Psoas muscle (tissue), 7 donors: ENCODE measurements at regions not wholly inside any gene's neighbourhood (a gene's known extent, or its start where the extent isn't known, plus 50 kb on each side); places are given as distances from the start of the nearest gene placed in this dataset.

Source experiments
- ATAC-seq, 4 donors: fragments of 200-7000 bp; cut with Tn5 transposase; one replicate each; pipeline ENCODE4 v1.9.1; 2020; ENCODE audit warnings: moderate library complexity in 3 of 4, mild to moderate bottlenecking in 2 of 4
- DNase-seq, 2 donors: peaks; one replicate each; pipeline ENCODE4 v3.0.0-alpha.2; 2020
- H3K27ac ChIP-seq: fragments of 200-600 bp; one replicate; pipeline ENCODE4 v1.8.0; 2022
- H3K27me3 ChIP-seq, 3 donors: fragments of 200-600 bp in 1 of 3; one replicate each; pipeline versions ENCODE4 v1.6.1 to v1.8.0; 2013 to 2022; ENCODE audit warnings: low read length in 2 of 3, mild to moderate bottlenecking in 2 of 3, moderate library complexity in 1 of 3; ENCODE audit not compliant: insufficient read depth in 3 of 3
- H3K36me3 ChIP-seq, 2 donors: fragments of 200-600 bp in 1 of 2; one replicate each; pipeline versions ENCODE4 v1.6.1 to v1.8.0; 2013 to 2022; ENCODE audit warnings: low read depth in 1 of 2, mild to moderate bottlenecking in 1 of 2, moderate library complexity in 1 of 2; ENCODE audit not compliant: insufficient read depth in 1 of 2
- H3K4me1 ChIP-seq: fragments of 200-600 bp; one replicate; pipeline ENCODE4 v1.8.0; 2022
- H3K4me3 ChIP-seq: fragments of 200-600 bp; one replicate; pipeline ENCODE4 v1.8.0; 2022; ENCODE audit warnings: mild to moderate bottlenecking
- H3K9me3 ChIP-seq: fragments of 200-600 bp; one replicate; pipeline ENCODE4 v1.8.0; 2022
- WGBS, 3 donors: extraction: QIAGEN DNeasy Blood & Tissue Kit; methylation state at CpG; one replicate each; pipeline versions ENCODE4 v1.1.6 to v1.1.7; 2013; 5-methylcytosine and 5-hydroxymethylcytosine counted together
- intact Hi-C, 2 donors: fragments of 100-400 bp; cut with DNase I; formaldehyde crosslinking; loops; one replicate each; pipeline versions ENCODE4 v1.11.0 to v1.14.2; 2022
- TF ChIP-seq, protein P1 (sequence below): fragments of 200-600 bp; IDR thresholded peaks from one replicate; pipeline ENCODE4 v1.8.0; 2022; ENCODE audit warnings: antibody characterized with exemption
- donor health status: healthy with polysubstance abuse.
- donor health status: DM: no; HTN: no; CAD: no; lungs with moderate emphysema.
- donor health status: Bipolar disorder and iron deficiency.
- donor health status: healthy.
- donor health status: DM: yes; HTN: yes; CAD: no.
- donor health status: DM: no; HTN: no; CAD: no.
- donor health status: DM: yes; HTN: yes; CAD: no.

GRCh38 chr3:30170681-30171438 lies 435.5 kb upstream of the TGFBR2 start:
- no peak for ATAC-seq
- TF ChIP-seq, protein P1, sequence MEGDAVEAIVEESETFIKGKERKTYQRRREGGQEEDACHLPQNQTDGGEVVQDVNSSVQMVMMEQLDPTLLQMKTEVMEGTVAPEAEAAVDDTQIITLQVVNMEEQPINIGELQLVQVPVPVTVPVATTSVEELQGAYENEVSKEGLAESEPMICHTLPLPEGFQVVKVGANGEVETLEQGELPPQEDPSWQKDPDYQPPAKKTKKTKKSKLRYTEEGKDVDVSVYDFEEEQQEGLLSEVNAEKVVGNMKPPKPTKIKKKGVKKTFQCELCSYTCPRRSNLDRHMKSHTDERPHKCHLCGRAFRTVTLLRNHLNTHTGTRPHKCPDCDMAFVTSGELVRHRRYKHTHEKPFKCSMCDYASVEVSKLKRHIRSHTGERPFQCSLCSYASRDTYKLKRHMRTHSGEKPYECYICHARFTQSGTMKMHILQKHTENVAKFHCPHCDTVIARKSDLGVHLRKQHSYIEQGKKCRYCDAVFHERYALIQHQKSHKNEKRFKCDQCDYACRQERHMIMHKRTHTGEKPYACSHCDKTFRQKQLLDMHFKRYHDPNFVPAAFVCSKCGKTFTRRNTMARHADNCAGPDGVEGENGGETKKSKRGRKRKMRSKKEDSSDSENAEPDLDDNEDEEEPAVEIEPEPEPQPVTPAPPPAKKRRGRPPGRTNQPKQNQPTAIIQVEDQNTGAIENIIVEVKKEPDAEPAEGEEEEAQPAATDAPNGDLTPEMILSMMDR: no peak
- Histone ChIP-seq H3K36me3 (no peaks in the 10 kb centered on the region), H3K4me1 (no peaks in the 10 kb centered on the region), H3K4me3 (no peak overlapping the region), H3K9me3 (peaks cover 5% of the 10 kb centered on the region), H3K27ac (no peak overlapping the region), H3K27me3 (no peaks in the 10 kb centered on the region)
- DNase-seq: no peak
- intact Hi-C loops: no loop called here
- WGBS, 3 donors: 46 to 63% (median 47%) methylated on average over 2 of the region's 2 CpGs

DNA sequence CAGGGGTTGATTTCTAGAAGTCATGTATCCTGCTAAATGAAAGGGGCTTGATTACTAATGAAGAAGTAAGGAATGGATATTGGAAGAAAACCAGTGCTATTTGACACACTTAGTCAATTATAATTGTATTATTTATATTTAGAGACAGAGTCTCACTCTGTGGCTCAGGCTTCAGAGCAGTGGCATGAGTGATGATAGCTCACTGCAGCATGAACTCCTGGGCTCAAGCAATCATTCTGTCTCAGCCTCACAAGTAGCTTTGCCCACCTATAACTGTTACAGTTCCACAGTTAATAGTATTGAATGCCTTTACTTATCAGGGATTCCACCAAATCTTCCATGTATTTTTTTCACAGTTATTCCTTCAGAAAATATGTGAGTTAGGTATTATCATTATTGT lies 432.0 kb upstream of the TGFBR2 start:
- ATAC-seq (no peak), DNase-seq (no peak)
- Histone ChIP-seq H3K4me1 (no peaks in the 10 kb centered on the region), H3K9me3 (no peaks in the 10 kb centered on the region), H3K4me3 (no peak overlapping the region), H3K27ac (no peak overlapping the region), H3K27me3 (no peaks in the 10 kb centered on the region), H3K36me3 (no peaks in the 10 kb centered on the region)
- TF ChIP-seq, protein P1: no peak
- intact Hi-C loops: no loop called here

DNA sequence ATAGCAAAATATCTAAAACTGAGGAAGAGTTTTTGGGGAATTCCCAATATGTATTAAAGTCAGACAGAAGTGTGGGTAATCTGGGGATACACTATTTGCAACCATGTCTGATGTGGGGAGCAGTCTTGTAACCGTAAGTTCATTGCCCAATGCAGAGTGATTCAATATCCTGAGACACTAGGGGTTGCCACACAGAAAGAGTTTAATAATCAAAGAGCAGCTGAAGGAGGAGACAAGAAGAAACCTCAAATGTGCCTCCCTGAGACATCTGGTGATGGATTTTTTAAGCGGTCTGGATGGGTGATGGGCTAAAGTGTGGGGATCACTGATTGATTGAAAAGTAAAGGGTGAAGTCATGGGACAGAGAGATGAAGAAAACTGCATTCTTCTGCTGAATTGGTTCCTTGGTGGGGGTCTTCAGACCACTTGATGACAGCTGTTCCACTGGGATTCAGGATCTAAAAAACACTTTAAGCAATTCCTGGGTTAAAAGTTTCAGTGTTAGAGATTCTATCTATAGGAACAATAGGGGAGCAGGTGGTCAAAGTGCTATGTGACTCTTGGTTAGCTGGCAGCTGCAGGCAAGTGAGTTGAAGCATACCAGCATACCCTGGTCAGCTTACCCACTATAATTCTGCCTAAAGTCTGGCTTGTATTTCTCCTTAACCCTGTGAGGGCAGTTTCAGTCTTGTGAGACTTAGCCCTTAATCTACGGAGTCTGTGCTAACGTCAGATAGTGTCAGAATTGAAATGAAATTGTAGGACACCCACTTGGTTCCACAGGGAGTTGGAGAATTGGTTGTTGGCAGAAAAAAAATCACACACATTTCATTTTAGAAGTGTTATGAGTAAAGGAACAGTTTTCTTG lies 425.9 kb upstream of the TGFBR2 start:
- no peaks in the 10 kb centered on the region for H3K27me3 ChIP-seq
- no peak for ATAC-seq
- intact Hi-C loops: no loop called here
- no peaks in the 10 kb centered on the region for H3K4me1 ChIP-seq
- H3K4me3 ChIP-seq: no peak overlapping the region
- H3K27ac ChIP-seq: no peak overlapping the region
- H3K36me3 ChIP-seq: no peaks in the 10 kb centered on the region
- whole genome bisulfite sequencing, 3 donors: 54 to 64% (median 57%) methylated on average over 4 of the region's 4 CpGs
- TF ChIP-seq, protein P1: no peak
- H3K9me3 ChIP-seq: no peaks in the 10 kb centered on the region
- DNase-seq: no peak

- H3K36me3 ChIP-seq: no peaks in the 10 kb centered on the region
- TF ChIP-seq, protein P1: no peak
- DNase-seq (no peak), ATAC-seq (no peak)
- H3K9me3 ChIP-seq: no peaks in the 10 kb centered on the region
- H3K27me3 ChIP-seq: no peaks in the 10 kb centered on the region
- no peaks in the 10 kb centered on the region for H3K4me1 ChIP-seq
- intact Hi-C loops: no loop called here
- WGBS, 3 donors: 61 to 74% (median 67%) methylated on average over 1 of the region's 1 CpG
- H3K4me3 ChIP-seq: no peak overlapping the region
- no peak overlapping the region for H3K27ac ChIP-seq
Observed at GRCh38 chr3:30181178-30181465, 425.3 kb upstream of the TGFBR2 start.
